Activated B cell treated with CpG ODN at 0.5 μM for 24 hours (primary cell): ENCODE measurements at regions not wholly inside any gene's neighbourhood (a gene's known extent, or its start where the extent isn't known, plus 50 kb on each side); places are given as distances from the start of the nearest gene placed in this dataset.

Experiments used
- ATAC-seq: fragments of 200-7000 bp; cut with Tn5 transposase; one replicate; pipeline ENCODE4 v1.10.0; 2021; ENCODE audit warnings: low read depth, mild to moderate bottlenecking, moderate library complexity
- CTCF ChIA-PET: fragments of 350-600 bp; sonication (Branson Sonifier 250); formaldehyde crosslinking; loops from one replicate; lab custom pipeline; 2021; ENCODE audit warnings: antibody characterized with exemption; lab: Charles Lee
- POLR2A ChIA-PET: fragments of 350-600 bp; sonication (Branson Sonifier 250); formaldehyde crosslinking; loops from one replicate; lab custom pipeline; 2021; ENCODE audit warnings: antibody characterized with exemption; lab: Charles Lee
- DNase-seq: peaks from one replicate; pipeline ENCODE4 v3.0.0; 2022
- H3K27ac Mint-ChIP-seq: one replicate; pipeline ENCODE4 v1.8.0; 2020; ENCODE audit warnings: mixed read lengths
- H3K27me3 Mint-ChIP-seq: one replicate; pipeline ENCODE4 v1.8.0; 2021; ENCODE audit warnings: mixed read lengths
- H3K36me3 Mint-ChIP-seq: one replicate; pipeline ENCODE4 v1.8.0; 2021; ENCODE audit warnings: low read depth, mixed read lengths
- H3K4me1 Mint-ChIP-seq: one replicate; pipeline ENCODE4 v1.8.0; 2021; ENCODE audit warnings: mixed read lengths
- H3K4me3 Mint-ChIP-seq: one replicate; pipeline ENCODE4 v1.8.0; 2020; ENCODE audit warnings: mild to moderate bottlenecking, mixed read lengths
- H3K9me3 Mint-ChIP-seq: one replicate; pipeline ENCODE4 v1.8.0; 2020; ENCODE audit warnings: mixed read lengths
- CTCF ChIP-seq: fragments of 200-600 bp; IDR thresholded peaks from one replicate; pipeline ENCODE4 v1.8.0; 2022; ENCODE audit warnings: antibody characterized with exemption, mild to moderate bottlenecking
- intact Hi-C: fragments of 100-400 bp; cut with micrococcal nuclease; formaldehyde crosslinking; loops from one replicate; pipeline ENCODE4 v1.15.1; 2024

DNA sequence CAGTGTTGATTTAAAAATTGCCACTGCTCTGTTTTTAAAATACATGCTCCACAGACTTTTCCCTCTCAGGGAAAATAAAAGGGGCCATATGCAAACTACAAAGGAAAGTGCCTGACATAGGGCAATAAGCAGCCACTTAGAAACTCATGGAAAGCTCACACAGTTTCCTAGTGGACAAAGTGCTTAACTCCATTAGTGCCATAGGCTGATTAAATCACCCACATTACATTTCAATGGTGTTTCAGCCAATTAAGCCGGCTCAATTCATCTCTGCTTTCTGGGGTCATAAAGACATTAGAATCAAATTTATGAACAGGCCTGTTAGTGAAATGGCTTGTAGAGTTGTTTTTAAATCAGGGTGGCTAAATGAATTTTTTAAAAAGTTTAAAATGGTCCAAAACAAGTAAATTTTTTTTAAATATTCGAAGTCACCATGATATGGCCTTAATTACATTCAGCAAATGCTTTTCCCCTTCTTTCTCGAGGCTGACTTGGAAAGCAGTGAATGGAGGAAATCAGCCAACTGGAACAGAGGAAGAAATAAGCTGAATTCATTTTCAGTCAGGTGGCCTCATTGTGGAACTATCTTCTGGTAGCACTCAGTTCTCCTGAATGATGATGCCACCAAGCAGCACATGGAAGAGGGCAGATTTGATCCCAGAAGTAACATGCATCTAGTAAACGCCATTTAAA is 2305.1 kb upstream of the AGA start:
- POLR2A ChIA-PET: no interaction called here
- Mint-ChIP-seq H3K4me1 (no peaks in the 10 kb centered on the region), H3K9me3 (peaks cover 3% of the 10 kb centered on the region), H3K4me3 (no peak overlapping the region), H3K27ac (no peak overlapping the region), H3K27me3 (no peaks in the 10 kb centered on the region), H3K36me3 (no peaks in the 10 kb centered on the region)
- CTCF ChIA-PET: no interaction called here
- no peak for TF ChIP-seq CTCF
- ATAC-seq: no peak
- intact Hi-C loops: no loop called here
- DNase-seq: no peak

- H3K27me3 Mint-ChIP-seq: no peaks in the 10 kb centered on the region
- H3K4me3 Mint-ChIP-seq: no peak overlapping the region
- H3K4me1 Mint-ChIP-seq: no peaks in the 10 kb centered on the region
- ChIA-PET CTCF (no interaction called here), POLR2A (no interaction called here)
- intact Hi-C loops: no loop called here
- peaks cover 3% of the 10 kb centered on the region for H3K9me3 Mint-ChIP-seq
- H3K27ac Mint-ChIP-seq: no peak overlapping the region
- ATAC-seq: no peak
- no peak for TF ChIP-seq CTCF
- no peaks in the 10 kb centered on the region for H3K36me3 Mint-ChIP-seq
- DNase-seq: no peak
Observed at GRCh38 chr4:179748837-179749236, 2306.6 kb upstream of the AGA start.

DNA sequence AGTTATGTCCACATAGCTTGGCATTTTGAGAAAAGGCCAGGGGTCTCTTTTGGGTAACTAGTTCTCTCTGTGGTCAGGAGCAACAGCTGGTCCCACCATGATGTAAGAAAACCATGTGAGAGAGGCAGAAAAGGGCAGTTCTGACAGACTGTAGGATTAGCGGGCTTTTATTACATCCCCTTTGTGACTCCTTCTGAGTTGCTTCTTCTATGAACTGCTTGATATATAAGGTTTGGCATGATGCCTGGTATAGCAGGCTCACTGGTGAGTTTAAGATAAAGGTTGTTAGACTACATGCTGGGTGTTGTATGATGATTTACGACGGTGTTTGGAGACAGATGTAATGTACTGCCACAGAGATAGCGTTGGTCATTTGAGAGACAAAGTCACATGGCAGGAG is 2308.1 kb upstream of the AGA start:
- H3K27me3 Mint-ChIP-seq: no peaks in the 10 kb centered on the region
- intact Hi-C loops: no loop called here
- H3K4me3 Mint-ChIP-seq: no peak overlapping the region
- ATAC-seq: no peak
- no peaks in the 10 kb centered on the region for H3K36me3 Mint-ChIP-seq
- POLR2A ChIA-PET: no interaction called here
- no peak for DNase-seq
- H3K9me3 Mint-ChIP-seq: peaks cover 3% of the 10 kb centered on the region
- CTCF ChIA-PET: no interaction called here
- H3K4me1 Mint-ChIP-seq: no peaks in the 10 kb centered on the region
- no peak for TF ChIP-seq CTCF
- H3K27ac Mint-ChIP-seq: no peak overlapping the region

- DNase-seq (no peak), ATAC-seq (no peak)
- H3K9me3 Mint-ChIP-seq: peaks cover 3% of the 10 kb centered on the region
- H3K4me3 Mint-ChIP-seq: no peak overlapping the region
- intact Hi-C loops: no loop called here
- no peaks in the 10 kb centered on the region for H3K27me3 Mint-ChIP-seq
- ChIA-PET POLR2A (no interaction called here), CTCF (no interaction called here)
- H3K36me3 Mint-ChIP-seq: no peaks in the 10 kb centered on the region
- TF ChIP-seq CTCF: no peak
- no peak overlapping the region for H3K27ac Mint-ChIP-seq
- H3K4me1 Mint-ChIP-seq: no peaks in the 10 kb centered on the region
Observed at GRCh38 chr4:179751669-179752068, 2309.4 kb upstream of the AGA start.

DNA sequence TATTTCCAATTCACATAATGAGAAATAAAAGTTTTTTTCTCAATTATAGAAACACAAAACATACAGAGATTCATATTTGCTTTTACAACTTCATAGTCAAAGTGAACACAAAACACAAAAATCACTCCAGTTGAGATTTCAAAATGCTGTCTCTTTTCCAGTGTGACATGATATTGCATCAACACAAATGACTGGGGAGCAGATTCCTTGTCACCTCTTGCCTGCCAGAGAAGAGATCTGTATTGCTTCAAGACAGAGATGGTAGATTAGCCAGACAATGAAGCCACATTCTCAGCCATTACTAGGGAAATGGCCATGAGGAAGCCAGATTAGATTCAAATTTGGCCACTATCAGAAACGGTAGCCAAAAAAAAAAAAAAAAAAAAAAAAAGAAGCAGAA is 2313.1 kb upstream of the AGA start:
- H3K4me1 Mint-ChIP-seq: no peaks in the 10 kb centered on the region
- ChIA-PET POLR2A (no interaction called here), CTCF (no interaction called here)
- intact Hi-C loops: no loop called here
- H3K9me3 Mint-ChIP-seq: no peaks in the 10 kb centered on the region
- H3K27ac Mint-ChIP-seq: no peak overlapping the region
- no peaks in the 10 kb centered on the region for H3K36me3 Mint-ChIP-seq
- no peak overlapping the region for H3K4me3 Mint-ChIP-seq
- no peak for TF ChIP-seq CTCF
- no peak for DNase-seq
- H3K27me3 Mint-ChIP-seq: no peaks in the 10 kb centered on the region
- no peak for ATAC-seq
